ENCODE measurements at regions not wholly inside any gene's neighbourhood (a gene's known extent, or its start where the extent isn't known, plus 50 kb on each side); places are given as distances from the start of the nearest gene placed in this dataset.

DNA sequence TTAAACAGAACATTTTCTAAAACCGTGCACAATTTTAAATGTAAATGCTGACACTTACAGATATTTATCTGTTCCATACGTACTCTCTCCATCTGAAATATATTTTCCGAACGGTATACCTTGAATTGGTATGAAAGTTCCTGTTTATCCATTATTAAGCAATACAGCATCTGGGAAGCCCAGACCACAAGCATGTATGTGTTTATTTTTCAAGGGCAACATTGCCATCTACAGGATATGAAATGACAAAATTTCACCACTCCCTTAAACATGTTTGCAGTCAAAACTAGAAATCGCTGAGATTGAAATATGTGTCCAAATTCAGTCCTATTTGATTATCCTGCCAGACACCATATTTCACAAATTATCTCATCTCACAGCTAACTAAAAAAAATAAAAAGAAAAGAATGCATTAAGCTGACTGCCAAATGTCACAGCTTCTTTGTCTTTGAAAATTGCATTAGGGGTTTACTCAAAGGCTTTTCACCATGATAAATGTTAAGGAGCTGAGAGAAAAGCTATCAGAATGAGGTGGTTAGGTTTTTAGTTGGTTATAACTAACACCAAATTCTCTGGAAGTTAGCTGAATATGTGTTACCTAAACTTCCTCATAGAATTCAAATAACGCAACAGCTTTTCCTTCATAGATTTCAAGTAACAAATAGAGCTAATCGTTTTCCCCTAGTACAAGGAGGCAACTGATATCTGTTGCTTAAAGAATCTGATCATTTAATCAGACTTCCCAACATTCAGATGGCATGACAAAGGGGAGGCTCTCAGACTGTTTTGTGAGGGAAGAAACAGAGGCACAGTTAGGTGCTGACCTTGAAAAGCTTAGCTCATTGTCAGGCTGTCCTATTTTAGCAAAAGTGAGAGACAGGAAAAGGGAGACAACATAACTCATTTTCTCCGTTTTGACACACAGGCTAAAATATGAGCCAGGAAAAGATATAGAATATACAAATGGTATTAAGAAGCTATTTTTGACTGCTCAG, 533.1 kb downstream of the TBL1XR1 start:
- TF ChIP-seq, protein P1, sequence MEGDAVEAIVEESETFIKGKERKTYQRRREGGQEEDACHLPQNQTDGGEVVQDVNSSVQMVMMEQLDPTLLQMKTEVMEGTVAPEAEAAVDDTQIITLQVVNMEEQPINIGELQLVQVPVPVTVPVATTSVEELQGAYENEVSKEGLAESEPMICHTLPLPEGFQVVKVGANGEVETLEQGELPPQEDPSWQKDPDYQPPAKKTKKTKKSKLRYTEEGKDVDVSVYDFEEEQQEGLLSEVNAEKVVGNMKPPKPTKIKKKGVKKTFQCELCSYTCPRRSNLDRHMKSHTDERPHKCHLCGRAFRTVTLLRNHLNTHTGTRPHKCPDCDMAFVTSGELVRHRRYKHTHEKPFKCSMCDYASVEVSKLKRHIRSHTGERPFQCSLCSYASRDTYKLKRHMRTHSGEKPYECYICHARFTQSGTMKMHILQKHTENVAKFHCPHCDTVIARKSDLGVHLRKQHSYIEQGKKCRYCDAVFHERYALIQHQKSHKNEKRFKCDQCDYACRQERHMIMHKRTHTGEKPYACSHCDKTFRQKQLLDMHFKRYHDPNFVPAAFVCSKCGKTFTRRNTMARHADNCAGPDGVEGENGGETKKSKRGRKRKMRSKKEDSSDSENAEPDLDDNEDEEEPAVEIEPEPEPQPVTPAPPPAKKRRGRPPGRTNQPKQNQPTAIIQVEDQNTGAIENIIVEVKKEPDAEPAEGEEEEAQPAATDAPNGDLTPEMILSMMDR (conservative IDR thresholded peaks at IDR 0.05; ENCODE audit: low read depth, low read length) = peak; percentile 52
- peak; percentile 22 for DNase-seq (ENCODE audit: low read depth)
- H3K4me3 ChIP-seq (ENCODE audit: low read depth, low read length) = no peak overlapping the region

DNA sequence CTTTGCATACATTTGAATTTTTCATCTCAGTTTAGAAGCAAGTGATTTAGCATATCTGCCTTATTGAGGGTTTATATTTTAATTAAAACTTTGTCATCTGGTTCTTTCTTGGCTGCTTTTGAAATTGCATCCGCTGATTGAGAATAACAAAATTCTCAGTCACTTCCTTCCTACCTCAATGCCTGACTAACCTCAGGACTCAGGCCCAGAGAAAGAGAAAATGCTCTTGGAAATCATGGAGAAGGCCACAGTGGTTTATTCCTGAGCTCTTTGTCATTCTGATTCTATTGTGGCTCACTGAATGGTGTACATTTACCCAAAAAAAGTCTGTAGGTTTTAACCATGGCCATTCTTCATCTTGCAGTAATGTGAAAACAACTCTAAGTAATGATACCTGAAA, 533.9 kb downstream of the TBL1XR1 start:
- H3K4me3 ChIP-seq (ENCODE audit: low read depth, low read length) = no peak overlapping the region
- DNase-seq (ENCODE audit: low read depth) = no peak
- TF ChIP-seq, protein P1 (conservative IDR thresholded peaks at IDR 0.05; ENCODE audit: low read depth, low read length) = no peak

DNA sequence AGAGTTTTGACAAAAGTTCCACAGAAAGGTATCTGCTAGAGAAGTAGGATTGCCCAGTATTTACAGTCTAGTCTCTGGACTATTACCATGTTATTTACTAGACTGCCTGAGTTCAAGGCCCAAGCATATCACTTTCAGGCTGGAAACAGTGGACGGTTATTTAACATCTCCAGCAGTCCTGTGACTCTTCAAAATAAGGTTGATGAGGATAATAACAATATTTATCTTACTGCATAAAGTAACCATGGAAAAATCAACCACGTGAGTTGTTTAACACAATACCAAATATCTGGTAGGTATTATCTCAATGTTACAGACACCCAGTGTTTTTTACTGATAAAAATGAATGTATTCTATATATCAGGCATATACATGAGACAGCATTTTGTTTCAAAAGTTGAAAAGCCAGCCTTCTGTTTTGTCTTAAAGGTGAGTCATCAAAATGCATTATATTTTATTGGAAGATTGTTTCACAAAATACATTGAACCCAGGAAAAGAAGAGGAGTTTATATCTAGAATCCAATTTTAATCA, 535.8 kb downstream of the TBL1XR1 start:
- H3K4me3 ChIP-seq (ENCODE audit: low read depth, low read length) = no peak overlapping the region
- DNase-seq (ENCODE audit: low read depth) = no peak
- TF ChIP-seq, protein P1 (conservative IDR thresholded peaks at IDR 0.05; ENCODE audit: low read depth, low read length) = no peak

DNA sequence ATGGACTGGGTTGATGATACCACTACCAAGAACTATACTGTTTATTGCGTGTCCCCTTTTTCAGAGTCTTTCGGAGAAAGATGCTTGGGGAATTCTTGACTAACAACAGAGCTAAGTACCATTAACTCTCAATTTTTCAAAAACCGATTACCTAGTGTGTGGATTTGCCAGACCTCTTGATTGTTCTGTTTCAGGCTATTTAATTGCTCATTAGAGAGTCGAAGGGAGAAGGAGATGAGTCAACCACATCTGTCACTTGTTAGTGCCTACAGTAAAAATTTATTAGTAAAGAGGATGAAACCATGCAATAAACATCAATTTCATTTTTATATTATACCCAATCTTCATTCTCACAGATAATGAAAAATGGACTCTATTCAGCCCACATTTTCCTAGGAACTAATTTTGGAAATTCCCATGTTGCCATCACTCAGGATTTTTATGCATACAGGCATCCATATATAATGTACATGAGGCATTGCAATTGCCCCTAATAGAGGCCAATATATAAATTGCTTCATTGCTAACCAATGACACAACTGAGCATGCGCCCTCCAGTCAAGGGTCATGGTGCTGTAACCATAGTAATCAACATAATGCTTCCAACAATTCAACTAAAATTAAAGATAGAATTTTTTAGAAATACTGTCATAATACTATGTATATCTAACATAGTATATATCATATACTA, 541.7 kb downstream of the TBL1XR1 start:
- TF ChIP-seq, protein P1 (conservative IDR thresholded peaks at IDR 0.05; ENCODE audit: low read depth, low read length) = no peak
- no peak for DNase-seq (ENCODE audit: low read depth)
- H3K4me3 ChIP-seq (ENCODE audit: low read depth, low read length) = no peak overlapping the region

DNA sequence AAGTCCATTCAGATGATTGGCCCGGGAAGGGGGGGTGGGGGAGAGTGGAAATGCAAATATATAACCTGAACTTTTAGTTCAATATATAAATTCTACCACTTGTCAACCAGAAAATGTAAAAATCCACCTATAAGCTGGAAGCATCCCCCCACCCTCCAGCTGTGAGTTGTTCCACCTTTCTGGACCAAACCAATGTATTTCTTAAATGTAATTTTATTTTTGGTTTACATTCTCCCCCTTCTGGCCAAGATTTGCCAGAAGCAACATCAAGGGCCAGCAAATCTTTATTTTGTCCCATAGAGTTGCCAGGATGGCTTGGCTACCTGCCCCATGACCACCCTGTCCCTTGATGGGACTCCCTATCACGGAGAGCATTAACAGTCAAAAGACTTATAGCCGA, 545.7 kb downstream of the TBL1XR1 start:
- H3K4me3 ChIP-seq (ENCODE audit: low read depth, low read length) = no peak overlapping the region
- DNase-seq (ENCODE audit: low read depth) = no peak
- TF ChIP-seq, protein P1 (conservative IDR thresholded peaks at IDR 0.05; ENCODE audit: low read depth, low read length) = no peak

DNA sequence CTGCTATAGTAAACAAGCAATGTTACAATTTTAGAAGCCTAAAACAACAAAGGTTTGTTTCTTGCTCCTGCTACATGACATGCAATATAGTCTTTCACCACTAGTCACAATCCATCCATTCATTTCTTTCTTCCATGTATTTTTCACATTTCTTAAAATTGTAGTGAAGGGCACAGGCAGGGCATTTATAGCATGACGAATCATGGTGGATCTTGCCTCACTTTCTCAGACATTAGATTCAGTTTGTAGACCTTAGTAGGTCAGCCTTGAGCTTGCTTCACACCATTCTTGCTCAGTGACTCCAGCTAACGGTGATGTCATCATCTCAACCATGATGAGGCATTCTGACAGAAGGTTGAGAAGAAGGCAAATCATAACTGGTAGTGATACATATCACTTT, 546.8 kb downstream of the TBL1XR1 start:
- H3K4me3 ChIP-seq (ENCODE audit: low read depth, low read length) = no peak overlapping the region
- TF ChIP-seq, protein P1 (conservative IDR thresholded peaks at IDR 0.05; ENCODE audit: low read depth, low read length) = peak; percentile 15
- DNase-seq (ENCODE audit: low read depth) = no peak
